GM18519 (cell line): ENCODE measurements at regions not wholly inside any gene's neighbourhood (a gene's known extent, or its start where the extent isn't known, plus 50 kb on each side); places are given as distances from the start of the nearest gene placed in this dataset.

Source experiments
- ATAC-seq: cut with Tn5 transposase; IDR thresholded peaks from one replicate; pipeline ENCODE4 v1.9.1; 2021; ENCODE audit warnings: mild to moderate bottlenecking, moderate library complexity; ENCODE audit not compliant: unreplicated experiment, low FRiP score

DNA sequence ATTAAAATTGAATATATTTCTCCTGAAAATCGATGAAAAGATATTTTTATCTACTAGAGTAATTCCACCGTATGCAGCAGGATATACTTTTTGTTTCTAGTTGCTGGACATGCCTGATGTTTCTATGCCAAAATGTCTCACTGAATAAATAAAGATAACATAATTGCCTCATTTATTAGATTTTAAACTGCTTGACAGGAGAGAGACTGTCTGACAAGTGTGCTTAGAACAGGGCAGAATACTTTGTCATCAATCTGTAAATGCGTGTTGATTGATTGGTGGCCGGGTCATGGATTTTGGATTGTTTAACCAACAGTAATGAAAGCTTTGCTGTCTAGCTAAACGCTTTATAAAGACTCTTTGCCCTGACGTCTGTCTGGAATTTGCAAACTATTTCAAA lies 339.0 kb downstream of the CHRM3 start:
- ATAC-seq, result no peak

DNA sequence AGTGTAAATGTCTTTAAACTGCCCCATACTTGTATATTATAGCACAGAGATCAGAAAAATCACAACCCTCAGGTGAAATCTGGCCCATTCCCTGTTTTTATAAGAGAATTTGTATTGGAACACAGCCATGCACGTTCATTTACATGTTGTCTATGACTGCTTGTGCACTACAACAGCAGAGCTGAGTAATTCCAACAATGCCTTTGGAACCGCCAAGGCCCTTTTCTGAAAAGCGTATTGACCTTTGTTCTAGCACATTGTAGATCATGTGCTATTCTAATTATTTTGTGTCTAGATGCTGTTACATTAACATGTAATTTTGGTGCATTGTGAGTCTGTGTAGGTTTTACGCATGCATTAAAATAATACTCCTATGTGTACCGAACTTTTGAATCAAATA lies 339.6 kb downstream of the CHRM3 start:
- no peak for ATAC-seq

DNA sequence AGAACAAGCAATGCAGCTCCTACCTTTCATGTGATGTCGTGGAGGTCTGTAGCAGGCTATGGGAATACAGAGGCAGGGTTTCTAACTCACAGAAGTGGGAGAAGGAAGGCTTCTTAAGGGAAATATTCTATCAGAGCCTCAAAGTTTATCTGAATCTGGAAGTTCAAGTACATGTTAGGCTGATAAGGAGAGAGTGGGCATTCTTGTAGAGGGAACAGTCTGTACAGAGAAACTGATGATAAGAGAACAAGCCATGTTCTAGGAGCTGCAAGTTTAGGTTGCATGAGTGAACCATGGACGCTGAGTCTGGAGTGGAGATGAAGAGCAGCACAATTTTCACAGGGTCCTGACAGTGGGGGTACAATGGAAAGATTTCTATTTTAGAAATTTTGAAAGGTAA lies 344.0 kb downstream of the CHRM3 start:
- no peak for ATAC-seq

DNA sequence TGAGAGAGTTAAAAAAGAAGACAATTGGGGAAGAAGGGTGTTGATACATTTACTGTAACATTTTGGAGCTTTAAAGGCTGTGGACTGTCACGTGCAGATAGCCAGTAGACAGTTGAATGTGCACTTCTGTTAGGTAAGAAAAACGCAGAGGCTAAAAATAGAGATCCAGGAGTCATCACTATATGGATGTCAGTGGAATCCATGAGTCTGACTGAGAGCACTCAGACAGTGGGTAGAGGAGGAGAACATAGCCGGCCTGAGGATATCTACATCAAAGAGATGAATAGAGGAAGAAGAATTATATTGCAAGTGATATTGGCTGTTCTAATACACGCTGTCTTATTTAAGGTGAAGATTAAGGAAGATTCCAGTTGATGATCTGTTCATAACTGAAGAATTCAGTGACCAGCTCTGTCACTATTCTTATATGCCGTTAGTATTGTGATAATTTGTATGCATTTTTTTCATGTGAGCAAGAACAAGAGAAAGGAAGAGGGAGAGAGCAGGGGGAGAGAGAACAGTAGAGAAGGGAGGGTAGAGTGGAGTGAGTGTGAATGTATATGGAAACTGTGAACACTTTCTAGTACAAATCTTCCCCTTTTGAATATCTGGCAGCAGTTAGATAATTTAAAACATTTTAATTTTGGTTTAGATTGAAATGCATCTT lies 344.8 kb downstream of the CHRM3 start:
- no peak for ATAC-seq

DNA sequence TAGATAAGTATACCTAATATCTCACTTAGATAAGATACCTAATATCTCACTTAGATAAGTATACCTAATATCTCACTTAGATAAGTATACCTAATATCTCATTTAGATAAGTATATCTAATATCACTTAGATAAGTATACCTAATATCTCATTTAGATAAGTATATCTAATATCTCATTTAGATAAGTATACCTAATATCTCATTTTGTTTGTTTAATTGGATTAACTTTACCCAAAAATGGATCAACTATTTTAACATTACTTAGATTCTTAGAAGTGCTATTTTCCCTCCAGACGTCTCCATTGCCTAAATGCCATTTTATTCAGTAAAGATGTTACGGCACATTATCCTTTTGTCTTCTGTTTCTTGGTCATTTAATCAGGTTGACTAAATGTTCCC lies 346.4 kb downstream of the CHRM3 start:
- no peak for ATAC-seq

DNA sequence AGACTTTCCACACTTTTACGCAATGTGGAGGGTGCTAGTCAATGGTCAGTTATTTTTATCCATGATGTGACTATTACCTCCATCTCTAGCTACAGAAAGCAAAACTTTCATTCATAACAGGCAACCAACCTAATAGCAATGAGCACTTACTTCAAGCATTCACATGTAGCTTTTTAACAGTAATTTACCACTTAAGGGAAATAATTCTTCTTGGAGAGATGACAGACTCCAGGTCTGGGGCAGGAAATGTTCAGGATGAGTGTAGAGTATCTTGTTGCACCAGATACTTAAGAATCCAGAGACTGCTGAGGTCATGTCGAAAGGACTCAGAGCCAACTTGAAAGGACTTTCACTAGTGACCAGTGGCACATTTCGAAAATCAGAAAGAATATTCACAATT lies 347.6 kb downstream of the CHRM3 start:
- no peak for ATAC-seq

DNA sequence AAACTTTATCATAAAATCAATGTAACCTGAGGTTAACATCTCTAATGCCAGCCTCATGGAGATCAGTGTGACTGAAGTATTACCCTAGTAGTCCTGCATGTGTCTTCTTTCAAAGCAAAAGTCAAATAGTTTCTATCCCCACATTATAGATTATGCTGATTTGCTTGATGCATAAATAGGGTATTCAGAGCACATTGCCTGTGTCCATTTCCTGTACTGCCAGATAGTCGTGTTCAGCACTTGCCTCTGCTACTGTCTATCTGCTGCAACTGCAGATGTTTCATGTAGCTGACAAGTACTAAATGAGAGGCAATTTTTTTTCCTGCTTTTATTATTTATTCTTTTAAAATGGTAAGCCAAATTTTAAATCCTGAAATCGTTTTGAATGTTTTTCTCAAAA lies 348.7 kb downstream of the CHRM3 start:
- ATAC-seq, result no peak

DNA sequence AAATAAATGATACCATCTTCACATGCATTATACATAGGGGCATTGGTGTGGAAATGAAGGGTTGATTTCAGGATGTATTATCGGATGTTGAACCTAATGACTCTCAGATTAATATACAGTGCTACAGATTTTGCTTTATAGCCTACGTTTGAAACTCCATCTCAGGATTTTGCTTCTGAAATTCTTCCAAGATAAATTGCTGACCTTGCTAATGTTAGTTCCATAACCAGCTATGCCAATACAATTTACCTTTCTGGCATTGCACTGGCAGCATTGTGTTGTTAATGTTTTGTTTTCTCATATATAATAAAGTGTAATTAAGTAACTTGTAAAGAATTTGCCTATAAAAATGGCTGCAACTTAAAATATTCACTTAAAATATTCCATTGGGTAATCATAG lies 350.1 kb downstream of the CHRM3 start:
- ATAC-seq, result no peak

DNA sequence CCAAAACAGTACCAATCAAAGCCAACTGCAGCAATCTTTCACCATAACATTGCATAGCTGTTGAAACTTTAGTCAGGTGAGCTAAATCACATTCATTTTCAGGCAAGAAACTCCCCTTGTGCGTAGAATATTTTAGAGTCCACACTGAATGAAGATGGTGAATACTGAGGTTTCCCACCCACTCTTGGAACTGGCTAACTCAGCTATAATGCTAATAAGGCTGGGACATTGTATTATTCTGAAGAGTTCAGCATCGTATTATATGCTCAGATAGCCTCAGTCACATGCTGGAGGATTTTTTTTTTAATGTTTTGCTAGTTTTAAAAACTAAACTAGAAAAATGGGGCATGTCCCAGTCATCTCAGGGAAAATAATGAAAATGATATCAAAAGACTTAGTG lies 352.3 kb upstream of the FMN2 start:
- ATAC-seq, result no peak

DNA sequence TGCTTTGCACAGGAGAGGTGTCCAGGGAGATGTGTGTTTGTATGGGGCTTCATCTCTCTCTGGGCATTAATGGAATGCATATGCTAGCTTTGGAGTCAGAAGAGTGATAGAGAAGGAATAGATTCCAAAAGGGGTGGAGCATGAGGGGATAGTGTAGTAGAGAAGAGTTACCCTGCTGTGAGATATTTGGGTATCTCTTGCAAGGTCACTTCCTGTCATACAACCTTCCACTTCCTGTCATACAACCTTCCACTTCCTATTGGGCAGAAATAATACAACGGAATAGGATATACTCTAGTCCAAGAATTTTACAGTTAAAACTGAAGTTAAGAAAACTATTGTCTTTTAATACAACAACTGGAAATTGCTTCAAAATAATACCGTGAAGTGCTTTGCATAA lies 351.8 kb upstream of the FMN2 start:
- ATAC-seq, result no peak

DNA sequence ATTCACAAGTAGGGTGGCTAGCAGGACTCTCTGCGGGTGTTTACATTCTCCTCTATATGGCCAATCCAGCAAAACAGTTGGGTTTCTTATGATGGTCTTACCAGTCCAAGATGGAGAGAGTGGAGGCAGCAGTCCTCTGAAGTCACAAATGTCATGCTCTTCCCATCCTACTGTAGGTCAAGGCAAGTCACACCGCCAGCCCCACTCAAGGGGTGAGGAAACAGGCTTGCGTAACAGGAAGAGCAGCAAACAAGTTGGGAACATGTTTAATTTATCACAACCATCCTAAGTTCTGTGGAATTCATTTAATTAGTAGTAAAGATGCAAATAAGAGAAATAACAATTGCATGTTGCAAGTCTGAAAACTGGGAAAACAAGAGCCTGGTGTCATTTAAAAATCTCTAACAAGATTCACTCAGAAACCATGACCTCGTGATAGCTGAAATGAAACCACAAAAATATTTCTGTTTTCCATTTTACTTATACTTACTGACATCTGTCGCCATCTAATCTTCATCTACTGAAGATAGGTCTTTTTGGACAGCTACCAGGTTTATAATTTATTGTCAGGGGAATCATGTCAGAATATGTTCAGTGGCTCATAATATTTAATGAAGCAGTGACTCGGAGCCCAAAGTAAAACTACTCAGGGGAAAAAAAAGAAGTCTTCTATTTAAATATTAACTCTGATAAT lies 349.1 kb upstream of the FMN2 start:
- ATAC-seq, result no peak

DNA sequence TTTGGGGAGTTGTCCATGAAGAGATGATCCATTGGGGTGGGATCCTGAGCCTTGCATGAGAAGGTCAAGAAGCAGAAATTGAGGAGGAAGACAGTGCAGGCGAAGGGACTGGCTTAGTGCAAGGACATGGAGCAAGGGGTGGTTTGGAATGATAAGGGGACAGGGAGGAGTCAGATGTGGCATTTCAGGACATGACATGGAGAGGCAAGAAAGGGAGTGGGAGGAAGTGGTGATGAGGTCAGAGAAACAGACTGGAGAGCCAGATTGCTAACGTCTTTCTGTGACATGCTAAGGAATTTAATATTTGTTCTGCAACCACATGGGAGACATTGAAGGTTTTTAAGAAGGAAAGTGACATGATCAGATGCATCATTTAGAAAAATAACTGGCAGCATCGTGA lies 346.8 kb upstream of the FMN2 start:
- ATAC-seq, result no peak

DNA sequence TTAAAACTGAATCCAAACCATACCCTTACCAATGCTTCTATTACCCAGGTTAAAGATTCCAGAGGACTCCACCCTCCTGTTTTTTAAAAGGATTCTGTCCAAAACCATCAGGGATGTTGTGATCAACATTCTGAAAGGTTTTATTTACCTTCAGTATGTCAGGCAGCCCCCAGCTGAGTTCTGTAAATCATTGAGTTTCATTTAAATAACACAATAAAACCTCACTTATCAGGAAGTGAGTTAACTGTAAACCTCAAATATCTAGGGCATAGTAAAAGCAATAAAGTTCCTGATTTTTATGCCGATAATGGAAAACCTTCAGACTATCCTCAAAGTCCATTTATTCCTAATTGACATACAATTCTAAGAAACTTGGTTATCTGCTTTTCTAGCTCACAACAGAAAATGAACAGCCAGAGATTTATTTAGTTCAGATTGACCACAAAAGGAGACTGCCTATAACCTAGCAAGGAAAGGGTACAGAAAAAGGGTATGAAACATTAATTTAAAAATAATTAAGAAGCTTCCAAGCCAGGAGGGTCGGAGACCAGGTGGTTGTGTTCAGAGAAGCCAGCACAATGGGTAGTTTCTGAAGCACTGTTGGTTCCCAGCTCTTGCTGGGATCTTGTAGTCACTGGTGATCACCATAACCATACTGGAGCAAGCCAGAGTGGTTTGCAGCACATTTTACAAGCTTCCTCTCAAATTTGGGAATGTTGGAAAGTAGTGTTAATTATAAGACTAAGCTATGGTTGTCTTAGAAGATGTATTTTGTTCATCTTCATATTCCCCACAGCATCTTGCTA lies 336.4 kb upstream of the FMN2 start:
- ATAC-seq, result no peak

DNA sequence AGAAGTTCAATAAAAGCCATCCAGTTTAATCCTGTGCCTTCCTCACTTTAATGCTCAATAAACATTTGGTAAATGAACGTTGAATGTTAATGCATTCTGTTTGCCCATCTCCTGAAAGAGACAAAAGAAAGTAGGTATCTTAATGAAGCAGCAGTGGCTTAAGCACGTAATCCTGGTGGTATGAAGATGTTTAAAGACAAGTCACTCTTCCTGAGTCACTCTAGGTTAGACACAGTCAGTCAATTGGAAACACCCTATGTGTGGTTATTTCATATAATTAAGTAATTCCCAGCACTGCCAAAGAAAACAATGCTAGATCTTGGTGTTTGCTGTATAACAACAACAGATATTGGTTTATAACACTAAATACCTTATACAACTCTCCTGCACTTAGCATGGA lies 334.0 kb upstream of the FMN2 start:
- no peak for ATAC-seq

DNA sequence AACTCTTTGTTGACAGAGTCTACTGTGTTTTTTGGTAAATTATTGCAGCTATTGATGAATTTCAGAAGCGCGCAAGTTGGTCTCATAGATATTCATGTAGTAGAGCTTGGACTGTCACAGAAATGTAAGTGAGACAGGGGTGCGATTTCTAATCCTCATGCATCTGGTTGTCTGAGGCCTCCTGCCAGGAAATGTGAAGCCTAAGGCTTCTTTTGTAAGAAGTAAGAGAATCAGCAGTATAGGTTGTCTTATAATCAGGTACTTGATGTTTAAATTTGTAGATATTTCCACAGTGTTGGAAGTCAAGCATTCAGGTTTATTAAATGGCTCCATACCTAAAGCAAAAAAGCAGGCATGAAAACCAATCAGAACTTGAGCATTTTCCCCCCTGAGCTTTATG lies 332.9 kb upstream of the FMN2 start:
- no peak for ATAC-seq

DNA sequence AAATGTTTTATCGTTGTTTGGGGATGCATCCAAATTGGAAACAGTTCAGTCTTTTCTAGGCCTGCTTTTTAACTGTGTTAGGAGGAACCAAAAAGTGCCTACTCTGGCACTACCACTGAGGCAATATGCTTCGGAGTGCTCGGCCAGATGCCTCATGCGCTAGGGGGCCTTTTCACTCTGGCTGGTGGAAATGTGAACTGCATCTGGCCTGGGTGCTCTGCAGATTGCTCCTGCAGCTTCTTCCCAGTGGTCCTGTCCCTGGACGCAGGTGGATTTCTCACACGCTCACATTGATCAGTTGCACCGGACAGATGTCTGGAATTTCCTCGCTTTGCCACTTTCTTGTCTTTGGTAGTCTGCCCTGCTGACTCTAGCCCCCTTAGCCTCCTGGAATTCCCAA lies 330.2 kb upstream of the FMN2 start:
- ATAC-seq, result no peak

DNA sequence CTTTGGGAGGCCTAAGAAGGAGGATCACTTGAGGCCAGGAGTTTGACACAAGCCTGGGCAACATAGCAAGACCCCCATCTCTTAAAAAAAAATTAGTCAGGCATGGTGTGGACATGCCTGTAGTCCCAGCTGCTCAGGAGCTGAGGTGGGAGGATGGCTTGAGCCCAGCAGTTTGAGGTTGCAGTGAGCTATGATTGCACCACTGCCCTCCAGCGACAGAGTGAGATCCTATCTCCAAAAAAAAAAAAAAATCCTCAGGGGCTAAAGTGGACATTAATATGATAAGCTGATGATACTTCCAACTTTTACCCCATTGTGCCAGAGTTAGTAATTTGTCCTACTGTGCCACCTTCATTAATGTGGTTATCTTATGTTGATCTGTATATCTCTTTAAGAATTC lies 327.8 kb upstream of the FMN2 start:
- ATAC-seq, result no peak

DNA sequence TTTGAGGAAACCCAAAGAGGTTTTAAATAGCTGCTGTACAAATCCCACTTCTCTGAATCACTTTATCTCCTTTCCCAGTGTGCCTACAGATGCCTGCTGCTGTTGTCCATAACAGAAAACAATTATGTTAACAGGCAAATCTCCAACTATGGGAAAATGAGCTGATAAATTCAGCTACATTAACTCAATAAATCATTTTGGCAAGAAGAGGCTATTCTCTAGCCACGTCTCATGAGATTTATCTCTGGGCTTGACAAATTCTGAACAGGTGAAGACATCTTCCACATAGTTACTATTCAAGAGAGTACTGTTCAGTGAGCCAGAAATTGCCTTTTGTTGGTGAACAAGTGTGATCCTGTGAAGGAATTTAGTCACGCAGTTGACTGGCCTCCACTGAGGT lies 327.1 kb upstream of the FMN2 start:
- ATAC-seq, result no peak

DNA sequence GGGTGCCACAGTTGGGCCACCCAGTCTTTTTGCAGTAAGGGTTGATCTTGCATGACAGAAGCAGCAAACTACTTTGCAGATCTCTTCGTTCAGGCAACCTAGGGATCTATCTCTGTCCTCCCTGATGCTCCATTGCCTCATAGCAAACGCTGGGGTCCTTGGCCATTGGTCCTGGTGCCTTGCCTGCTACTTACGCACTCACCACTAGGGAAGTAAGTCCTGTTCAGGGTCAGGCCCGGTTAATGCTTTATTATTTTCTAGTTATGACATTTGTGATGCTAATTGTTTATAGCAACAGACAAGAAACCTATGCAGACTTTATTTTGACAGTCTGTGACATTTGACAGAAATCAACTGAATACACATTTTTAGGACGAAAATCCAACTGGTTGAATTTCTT lies 326.5 kb upstream of the FMN2 start:
- no peak for ATAC-seq

DNA sequence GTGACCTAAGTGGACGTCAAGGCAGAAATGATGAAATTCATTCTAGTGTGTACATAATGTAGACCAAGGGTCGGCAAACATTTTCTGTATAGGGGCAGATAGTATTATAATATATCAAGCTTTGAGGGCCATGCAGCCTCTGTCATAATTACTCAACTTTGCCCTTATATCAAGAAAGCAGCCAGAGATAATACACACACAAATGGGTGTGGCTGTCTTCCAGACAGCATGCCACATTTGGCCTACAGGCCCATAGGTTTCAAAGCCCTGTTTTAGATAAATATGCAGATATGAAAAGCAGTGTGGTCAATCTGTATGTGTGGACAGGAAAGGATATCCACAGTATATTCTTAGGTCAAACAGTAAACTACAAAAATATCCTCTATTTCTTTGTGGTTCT lies 320.1 kb upstream of the FMN2 start:
- ATAC-seq, result no peak

DNA sequence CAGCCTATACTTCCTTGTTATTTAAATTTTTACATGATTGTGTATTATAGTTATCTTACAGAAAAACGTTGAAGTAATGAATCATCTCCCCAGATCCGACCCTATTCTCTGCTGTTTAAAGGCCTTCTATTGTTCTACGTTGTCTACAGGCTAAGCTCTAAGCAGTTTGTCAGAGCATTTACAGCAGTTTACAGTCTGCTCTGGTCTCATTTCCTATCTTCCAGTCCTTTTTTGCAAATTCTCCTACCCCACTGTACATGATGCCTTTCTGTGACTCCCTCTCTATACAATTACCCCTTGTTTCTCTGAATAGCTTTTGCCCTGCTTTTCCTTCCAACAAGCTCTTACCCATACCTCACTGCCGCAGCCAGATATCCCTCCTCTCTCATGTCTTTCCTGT lies 319.2 kb upstream of the FMN2 start:
- ATAC-seq, result no peak

DNA sequence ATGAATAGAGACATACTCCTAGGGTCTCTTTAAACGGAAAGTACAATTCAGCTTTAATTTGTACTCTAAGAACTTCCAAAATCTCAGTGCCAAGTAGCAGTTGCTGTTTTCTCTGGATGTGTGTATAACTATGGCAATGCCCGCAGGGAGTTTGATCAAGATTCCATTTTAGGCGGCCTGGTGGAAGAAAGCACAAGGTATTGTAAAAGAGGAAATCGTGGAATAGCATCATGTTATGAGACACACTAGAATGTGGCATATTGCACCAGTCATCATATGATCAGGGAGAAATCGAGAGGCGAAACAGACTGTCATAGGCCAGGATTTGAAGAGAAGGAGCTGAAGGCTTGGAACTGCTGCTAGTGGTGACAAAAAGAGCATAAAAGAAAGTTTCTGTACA lies 316.2 kb upstream of the FMN2 start:
- ATAC-seq, result no peak
